Brain pericyte (primary cell): ENCODE measurements at regions not wholly inside any gene's neighbourhood (a gene's known extent, or its start where the extent isn't known, plus 50 kb on each side); places are given as distances from the start of the nearest gene placed in this dataset.
"Not testable (repeated sequence)": the region's sequence is repeated elsewhere in the genome, so short reads cannot be mapped to it uniquely, and the experiment has no call there.

Source experiments
- DNase-seq: peaks from one replicate; pipeline ENCODE4 v3.0.0-alpha.2; 2012; ENCODE audit warnings: low read depth, low spot score

DNA sequence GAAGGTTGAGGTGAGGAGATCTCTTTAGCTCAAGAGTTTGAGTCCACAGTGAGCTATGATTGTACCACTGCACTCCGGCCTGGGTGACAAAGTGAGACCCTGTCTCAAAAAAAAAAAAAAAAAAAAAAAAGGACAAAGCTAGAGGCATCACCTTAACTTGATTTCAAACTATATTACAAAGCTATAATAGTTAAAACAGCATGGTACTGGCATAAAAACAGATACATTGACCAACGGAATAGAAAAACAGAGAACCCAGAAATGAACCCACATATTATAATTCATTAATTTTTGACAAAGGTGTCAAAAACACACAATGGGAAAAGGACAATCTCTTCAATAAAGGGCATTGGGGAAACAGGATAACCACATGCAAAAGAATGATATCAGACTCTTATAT lies 50.8 kb upstream of the MBOAT1 start:
- no peak for DNase-seq

- no peak for DNase-seq
These were observed 53.6 kb upstream of the MBOAT1 start for GRCh38 chr6:20265842-20266241.

GRCh38 chr6:20266851-20267608 lies 54.8 kb upstream of the MBOAT1 start:
- DNase-seq, result no peak

DNA sequence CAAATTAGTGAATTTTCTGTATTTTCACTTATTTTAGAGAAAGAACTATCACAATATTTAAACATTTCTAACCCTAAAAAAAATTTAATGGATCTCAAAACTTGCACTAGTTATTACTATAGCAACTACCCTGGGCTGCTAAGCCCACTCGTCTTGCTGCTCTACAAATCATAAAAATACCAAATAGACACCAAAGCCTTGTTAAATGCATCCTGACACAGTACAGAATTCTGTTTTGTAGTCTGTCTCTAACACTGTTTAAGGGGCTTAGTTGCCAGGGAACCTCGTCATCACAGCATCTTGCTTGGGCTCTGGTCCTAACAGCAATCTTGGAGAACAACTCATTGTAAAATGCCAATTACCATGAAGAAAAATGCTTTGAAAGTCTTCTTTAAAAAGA lies 56.9 kb upstream of the MBOAT1 start:
- DNase-seq, result no peak

DNA sequence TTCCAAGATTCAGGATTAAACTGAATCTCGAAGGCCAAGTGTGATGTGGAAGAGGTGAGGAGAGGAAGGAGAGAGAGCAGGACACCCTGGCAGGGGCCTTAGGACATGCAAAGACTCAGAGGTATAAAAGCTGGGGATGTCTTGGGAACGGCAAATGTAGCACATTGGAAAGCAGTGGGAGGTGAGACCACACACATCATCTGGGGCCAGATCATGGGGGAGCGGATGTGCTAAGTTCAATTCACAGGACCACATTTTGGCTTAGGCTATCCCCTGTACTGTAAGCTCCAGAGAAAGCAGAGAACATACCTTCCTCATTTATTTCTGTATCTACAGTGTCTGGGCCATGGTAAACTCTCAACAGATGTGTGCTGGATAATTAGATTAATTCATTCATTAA lies 59.5 kb upstream of the MBOAT1 start:
- DNase-seq, result no peak

GRCh38 chr6:20274137-20274536 lies 61.9 kb upstream of the MBOAT1 start:
- no peak for DNase-seq

DNA sequence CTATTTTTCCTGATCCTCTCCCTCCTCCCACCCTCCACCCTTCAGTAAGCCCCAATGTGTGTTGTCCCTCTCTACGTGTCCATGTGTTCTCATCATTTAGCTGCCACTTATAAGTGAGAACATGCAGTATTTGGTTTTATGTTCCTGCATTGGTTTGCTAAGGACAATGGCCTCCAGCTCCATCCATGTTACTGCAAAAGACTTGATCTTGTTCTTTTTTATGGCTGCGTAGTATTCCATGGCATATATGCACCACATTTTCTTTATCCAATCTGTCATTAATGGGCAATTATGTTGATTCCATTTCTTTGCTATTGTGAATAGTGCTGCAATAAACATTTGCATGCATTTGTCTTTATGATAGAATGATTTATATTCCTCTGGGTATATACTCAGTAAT lies 63.6 kb upstream of the MBOAT1 start:
- DNase-seq, result not testable (repeated sequence)

GRCh38 chr6:20277724-20278123 lies 65.5 kb upstream of the MBOAT1 start:
- DNase-seq, result not testable (repeated sequence)

DNA sequence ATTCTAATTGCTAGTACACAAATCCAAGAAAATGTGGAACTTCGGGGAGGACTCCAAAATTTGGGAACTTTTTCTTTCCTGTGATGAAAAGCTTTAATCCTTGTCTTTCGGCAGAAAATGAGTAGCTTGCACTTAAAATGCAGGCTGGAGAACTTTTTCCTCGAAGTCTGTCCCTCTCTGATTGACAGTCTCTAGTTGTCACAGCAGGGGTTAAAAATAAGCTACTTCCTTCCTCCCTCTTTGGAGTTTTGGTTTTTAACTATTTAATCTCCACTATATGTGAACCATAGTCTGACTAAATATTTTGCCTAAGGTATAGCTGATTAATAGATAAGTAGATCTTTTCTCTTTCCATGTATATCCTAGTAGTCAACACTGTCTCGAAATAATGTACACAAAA lies 66.8 kb upstream of the MBOAT1 start:
- no peak for DNase-seq

DNA sequence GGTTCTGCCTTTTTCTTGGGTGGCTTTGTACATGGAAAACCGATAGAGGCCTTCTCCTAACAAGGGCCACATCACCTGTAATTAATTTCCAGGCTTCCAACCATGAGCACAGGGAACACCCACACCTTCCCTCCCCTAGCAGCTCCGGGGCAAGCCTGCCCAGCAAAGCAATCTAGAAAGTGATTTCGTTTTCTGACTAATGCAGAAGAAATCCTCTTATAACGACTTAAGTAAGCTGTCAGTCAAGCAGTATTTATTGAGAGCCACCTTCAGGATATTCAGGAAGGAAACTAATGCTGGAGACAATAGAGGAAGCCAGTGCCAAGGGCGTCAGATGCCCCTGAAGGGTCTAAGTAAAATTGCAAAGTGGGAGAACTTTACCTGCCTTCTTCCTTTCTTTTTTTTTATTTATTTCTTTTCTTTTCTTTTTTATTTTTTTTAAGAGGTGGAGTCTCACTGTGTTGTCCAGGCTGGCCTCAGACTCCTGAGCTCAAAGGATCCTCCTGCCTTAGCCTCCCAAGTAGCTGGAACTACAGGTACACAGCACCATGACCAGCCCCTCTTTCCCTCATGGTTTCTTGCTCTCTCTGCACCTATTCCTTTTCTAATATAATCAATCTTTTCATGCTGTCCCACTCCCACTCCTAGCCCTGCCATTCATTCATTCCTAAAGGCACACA lies 67.5 kb upstream of the MBOAT1 start:
- no peak for DNase-seq

DNA sequence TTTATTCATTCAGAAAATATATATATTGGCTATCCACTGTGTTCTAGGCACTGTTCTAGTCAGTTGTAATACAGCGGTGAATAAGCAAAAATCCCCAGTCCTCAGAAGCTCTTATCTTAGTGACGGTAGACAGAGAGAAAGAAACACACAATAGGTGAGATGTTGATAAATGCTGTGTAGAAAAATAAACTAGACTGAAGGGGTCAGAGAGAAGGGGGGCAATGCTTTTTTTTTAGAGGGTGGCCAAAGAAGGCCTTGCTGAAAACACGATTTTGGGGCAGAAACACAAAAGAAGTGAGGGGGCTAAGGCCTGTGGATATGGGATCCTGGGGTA lies 68.0 kb upstream of the MBOAT1 start:
- DNase-seq, result no peak

DNA sequence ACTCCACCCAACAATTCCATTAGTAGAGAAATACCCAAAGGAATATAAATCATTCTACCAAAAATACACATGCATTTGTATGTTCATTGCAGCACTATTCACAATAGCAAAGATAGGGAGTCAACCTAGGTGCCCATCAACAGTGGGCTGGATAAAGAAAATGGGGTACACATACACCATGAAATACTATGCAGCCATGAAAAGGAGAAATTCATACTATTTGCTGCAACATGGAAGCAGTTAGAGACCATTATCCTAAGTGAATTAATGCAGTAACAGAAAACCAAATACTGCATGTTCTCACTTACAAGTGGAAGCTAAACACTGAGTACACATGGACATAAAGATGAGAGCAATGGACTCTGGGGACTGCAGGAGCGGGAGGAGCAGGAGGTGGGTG lies 72.4 kb upstream of the MBOAT1 start:
- DNase-seq, result no peak

- no peak for DNase-seq
These were observed 74.8 kb upstream of the MBOAT1 start for GRCh38 chr6:20286968-20287565.

GRCh38 chr6:20291764-20292580 lies 79.7 kb upstream of the MBOAT1 start:
- DNase-seq, result peak; percentile 63

GRCh38 chr6:20292905-20293304 lies 80.6 kb upstream of the MBOAT1 start:
- DNase-seq, result no peak

DNA sequence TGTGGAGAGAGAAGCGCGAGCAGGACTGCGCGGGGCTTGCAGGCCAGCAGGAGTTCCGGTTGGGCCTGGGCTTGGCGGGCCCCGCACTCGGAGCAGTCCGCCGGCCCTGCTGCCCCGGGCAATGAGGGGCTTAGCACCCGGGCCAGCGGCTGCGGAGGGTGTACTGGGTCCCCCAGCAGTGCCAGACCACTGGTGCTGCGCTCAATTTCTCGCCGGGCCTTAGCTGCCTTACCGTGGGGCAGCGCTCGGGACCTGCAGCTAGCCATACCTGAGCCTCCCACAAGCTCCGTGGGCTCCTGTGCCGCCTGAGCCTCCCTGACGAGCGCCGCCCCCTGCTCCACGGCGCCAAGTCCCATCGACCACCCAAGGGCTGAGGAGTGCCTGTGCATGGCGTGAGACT lies 89.0 kb upstream of the MBOAT1 start:
- DNase-seq, result no peak

GRCh38 chr6:20302168-20302567 lies 89.9 kb upstream of the MBOAT1 start:
- no peak for DNase-seq

GRCh38 chr6:20302702-20303251 lies 90.5 kb upstream of the MBOAT1 start:
- no peak for DNase-seq

- no peak for DNase-seq
These were observed 94.2 kb upstream of the MBOAT1 start for GRCh38 chr6:20306491-20306890.

- no peak for DNase-seq
These were observed 92.5 kb upstream of the E2F3 start for GRCh38 chr6:20309186-20309585.

- DNase-seq, result no peak
These were observed 91.5 kb upstream of the E2F3 start for GRCh38 chr6:20310185-20310584.

GRCh38 chr6:20312606-20313005 lies 89.1 kb upstream of the E2F3 start:
- DNase-seq, result no peak
